ENCODE measurements at regions not wholly inside any gene's neighbourhood (a gene's known extent, or its start where the extent isn't known, plus 50 kb on each side); places are given as distances from the start of the nearest gene placed in this dataset.
"Not testable (repeated sequence)": the region's sequence is repeated elsewhere in the genome, so short reads cannot be mapped to it uniquely, and the experiment has no call there.

- DNase-seq (ENCODE audit: low read depth) (no peak), FAIRE-seq (no peak)
- H3K4me3 ChIP-seq (ENCODE audit: low read depth, low read length) = no peak overlapping the region
- TF ChIP-seq CTCF (IDR thresholded peaks at IDR 0.05; ENCODE audit: insufficient read depth, low read length, severe bottlenecking) = no peak
- no peaks in the 10 kb centered on the region for H3K27me3 ChIP-seq (ENCODE audit: control insufficient read depth, insufficient read depth, low read length)
- no peaks in the 10 kb centered on the region for H3K36me3 ChIP-seq (ENCODE audit: control insufficient read depth, insufficient read depth, low read length)
Measured at GRCh38 chr10:21130683-21131442, 233.8 kb upstream of the NEBL start.

DNA sequence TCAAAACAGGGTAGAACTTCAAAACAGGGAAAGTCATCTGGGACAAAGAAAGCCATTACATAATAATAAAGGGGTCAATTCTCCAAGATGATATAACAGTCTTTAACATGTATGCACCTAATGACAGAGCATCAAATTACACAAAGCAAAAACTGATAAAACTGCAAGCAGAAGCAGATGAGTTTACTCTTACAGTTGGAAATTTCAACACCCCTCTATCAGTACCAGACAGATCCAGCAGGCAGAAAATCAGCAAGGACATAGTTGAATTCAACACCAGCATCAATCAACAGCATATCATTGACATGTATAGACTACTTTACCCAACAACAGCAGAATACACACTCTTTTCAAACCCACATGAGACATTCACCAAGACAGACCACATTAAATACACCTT lies 233.0 kb upstream of the NEBL start:
- FAIRE-seq (no peak), DNase-seq (ENCODE audit: low read depth) (no peak)
- Histone ChIP-seq H3K4me3 (ENCODE audit: low read depth, low read length) (no peak overlapping the region), H3K36me3 (ENCODE audit: control insufficient read depth, insufficient read depth, low read length) (no peaks in the 10 kb centered on the region), H3K27me3 (ENCODE audit: control insufficient read depth, insufficient read depth, low read length) (no peaks in the 10 kb centered on the region)
- TF ChIP-seq CTCF (IDR thresholded peaks at IDR 0.05; ENCODE audit: insufficient read depth, low read length, severe bottlenecking) = no peak

GRCh38 chr10:21125471-21126228 lies 228.5 kb upstream of the NEBL start:
- H3K27me3 ChIP-seq (ENCODE audit: control insufficient read depth, insufficient read depth, low read length) = no peaks in the 10 kb centered on the region
- FAIRE-seq (no peak), DNase-seq (ENCODE audit: low read depth) (no peak)
- H3K36me3 ChIP-seq (ENCODE audit: control insufficient read depth, insufficient read depth, low read length) = no peaks in the 10 kb centered on the region
- H3K4me3 ChIP-seq (ENCODE audit: low read depth, low read length) = no peak overlapping the region
- no peak for TF ChIP-seq CTCF (IDR thresholded peaks at IDR 0.05; ENCODE audit: insufficient read depth, low read length, severe bottlenecking)

GRCh38 chr10:21122907-21123306 lies 225.8 kb upstream of the NEBL start:
- Histone ChIP-seq H3K4me3 (ENCODE audit: low read depth, low read length) (no peak overlapping the region), H3K36me3 (ENCODE audit: control insufficient read depth, insufficient read depth, low read length) (no peaks in the 10 kb centered on the region), H3K27me3 (ENCODE audit: control insufficient read depth, insufficient read depth, low read length) (no peaks in the 10 kb centered on the region)
- DNase-seq (ENCODE audit: low read depth) (no peak), FAIRE-seq (no peak)
- no peak for TF ChIP-seq CTCF (IDR thresholded peaks at IDR 0.05; ENCODE audit: insufficient read depth, low read length, severe bottlenecking)

DNA sequence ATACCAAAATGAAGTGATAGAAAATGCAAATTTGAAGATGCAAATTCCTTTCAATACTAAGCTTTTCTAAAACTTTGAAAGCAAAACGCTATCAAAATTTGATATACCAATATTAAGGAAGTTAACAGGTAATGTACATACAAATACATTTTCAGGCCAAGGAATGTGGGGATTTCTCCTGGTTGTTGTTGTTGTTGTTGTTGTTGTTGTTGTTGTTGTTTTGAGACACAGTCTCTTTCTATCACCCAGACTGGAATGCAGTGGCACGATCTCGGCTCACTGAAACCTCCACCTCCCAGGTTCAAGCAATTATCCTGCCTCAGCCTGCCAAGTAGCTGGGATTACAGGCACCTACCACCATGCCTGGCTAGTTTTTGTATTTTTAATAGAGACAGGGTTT lies 224.7 kb upstream of the NEBL start:
- H3K4me3 ChIP-seq (ENCODE audit: low read depth, low read length); FAIRE-seq; DNase-seq (ENCODE audit: low read depth); H3K27me3 ChIP-seq (ENCODE audit: control insufficient read depth, insufficient read depth, low read length); H3K36me3 ChIP-seq (ENCODE audit: control insufficient read depth, insufficient read depth, low read length): not testable (repeated sequence)

DNA sequence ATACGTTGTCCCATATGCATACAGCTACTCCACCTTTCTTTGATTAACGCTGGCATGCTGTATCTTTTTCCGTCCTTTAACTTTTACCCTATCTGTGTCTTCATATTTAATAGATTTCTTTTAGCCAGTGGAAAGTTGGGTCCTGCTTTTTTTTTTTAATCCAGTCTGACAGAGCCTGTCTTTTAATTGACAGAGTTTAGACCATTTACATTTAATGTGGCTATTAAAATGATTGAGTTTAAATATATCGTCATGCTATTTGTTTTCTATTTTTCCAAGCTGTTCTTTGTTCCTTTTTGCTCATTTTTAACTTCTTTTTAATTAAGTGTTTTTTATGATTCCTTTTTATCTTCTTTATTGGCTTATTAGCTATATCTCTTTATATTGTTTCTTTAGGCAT lies 217.6 kb upstream of the NEBL start:
- H3K27me3 ChIP-seq (ENCODE audit: control insufficient read depth, insufficient read depth, low read length) = no peaks in the 10 kb centered on the region
- H3K36me3 ChIP-seq (ENCODE audit: control insufficient read depth, insufficient read depth, low read length) = no peaks in the 10 kb centered on the region
- no peak for TF ChIP-seq CTCF (IDR thresholded peaks at IDR 0.05; ENCODE audit: insufficient read depth, low read length, severe bottlenecking)
- DNase-seq (ENCODE audit: low read depth) = no peak
- no peak overlapping the region for H3K4me3 ChIP-seq (ENCODE audit: low read depth, low read length)
- FAIRE-seq = no peak

All from bronchial epithelial cell (primary cell).